ENCODE measurements at regions not wholly inside any gene's neighbourhood (a gene's known extent, or its start where the extent isn't known, plus 50 kb on each side); places are given as distances from the start of the nearest gene placed in this dataset.

GRCh38 chr4:24440765-24441164 is 143.6 kb downstream of the DHX15 start:
- no peak for TF ChIP-seq SNAI2 (CRISPR knock-in tag; IDR thresholded peaks at IDR 0.05)
- TF ChIP-seq, protein P1, sequence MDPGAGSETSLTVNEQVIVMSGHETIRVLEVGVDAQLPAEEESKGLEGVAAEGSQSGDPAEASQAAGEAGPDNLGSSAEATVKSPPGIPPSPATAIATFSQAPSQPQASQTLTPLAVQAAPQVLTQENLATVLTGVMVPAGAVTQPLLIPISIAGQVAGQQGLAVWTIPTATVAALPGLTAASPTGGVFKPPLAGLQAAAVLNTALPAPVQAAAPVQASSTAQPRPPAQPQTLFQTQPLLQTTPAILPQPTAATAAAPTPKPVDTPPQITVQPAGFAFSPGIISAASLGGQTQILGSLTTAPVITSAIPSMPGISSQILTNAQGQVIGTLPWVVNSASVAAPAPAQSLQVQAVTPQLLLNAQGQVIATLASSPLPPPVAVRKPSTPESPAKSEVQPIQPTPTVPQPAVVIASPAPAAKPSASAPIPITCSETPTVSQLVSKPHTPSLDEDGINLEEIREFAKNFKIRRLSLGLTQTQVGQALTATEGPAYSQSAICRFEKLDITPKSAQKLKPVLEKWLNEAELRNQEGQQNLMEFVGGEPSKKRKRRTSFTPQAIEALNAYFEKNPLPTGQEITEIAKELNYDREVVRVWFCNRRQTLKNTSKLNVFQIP (CRISPR knock-in tag; IDR thresholded peaks at IDR 0.05; ENCODE audit: borderline replicate concordance, low read depth) = no peak
- TF ChIP-seq, protein P2, sequence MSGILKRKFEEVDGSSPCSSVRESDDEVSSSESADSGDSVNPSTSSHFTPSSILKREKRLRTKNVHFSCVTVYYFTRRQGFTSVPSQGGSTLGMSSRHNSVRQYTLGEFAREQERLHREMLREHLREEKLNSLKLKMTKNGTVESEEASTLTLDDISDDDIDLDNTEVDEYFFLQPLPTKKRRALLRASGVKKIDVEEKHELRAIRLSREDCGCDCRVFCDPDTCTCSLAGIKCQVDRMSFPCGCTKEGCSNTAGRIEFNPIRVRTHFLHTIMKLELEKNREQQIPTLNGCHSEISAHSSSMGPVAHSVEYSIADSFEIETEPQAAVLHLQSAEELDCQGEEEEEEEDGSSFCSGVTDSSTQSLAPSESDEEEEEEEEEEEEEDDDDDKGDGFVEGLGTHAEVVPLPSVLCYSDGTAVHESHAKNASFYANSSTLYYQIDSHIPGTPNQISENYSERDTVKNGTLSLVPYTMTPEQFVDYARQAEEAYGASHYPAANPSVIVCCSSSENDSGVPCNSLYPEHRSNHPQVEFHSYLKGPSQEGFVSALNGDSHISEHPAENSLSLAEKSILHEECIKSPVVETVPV (CRISPR knock-in tag; IDR thresholded peaks at IDR 0.05) = no peak
- TF ChIP-seq CREB5 (CRISPR knock-in tag; IDR thresholded peaks at IDR 0.05; ENCODE audit: low read depth) = no peak
- no peak for TF ChIP-seq TSHZ2 (CRISPR knock-in tag; IDR thresholded peaks at IDR 0.05)
- TF ChIP-seq ISL1 (CRISPR knock-in tag; IDR thresholded peaks at IDR 0.05) = no peak
- no peak for TF ChIP-seq ZFP30 (CRISPR knock-in tag; IDR thresholded peaks at IDR 0.05)
- TF ChIP-seq ZNF8 (CRISPR knock-in tag; IDR thresholded peaks at IDR 0.05) = no peak
- no peak for TF ChIP-seq ZFP3 (CRISPR knock-in tag; IDR thresholded peaks at IDR 0.05)
- no peak for TF ChIP-seq TOX (CRISPR knock-in tag; IDR thresholded peaks at IDR 0.05; ENCODE audit: borderline replicate concordance)
- TF ChIP-seq OSR1 (CRISPR knock-in tag; IDR thresholded peaks at IDR 0.05) = no peak
- TF ChIP-seq, protein P3, sequence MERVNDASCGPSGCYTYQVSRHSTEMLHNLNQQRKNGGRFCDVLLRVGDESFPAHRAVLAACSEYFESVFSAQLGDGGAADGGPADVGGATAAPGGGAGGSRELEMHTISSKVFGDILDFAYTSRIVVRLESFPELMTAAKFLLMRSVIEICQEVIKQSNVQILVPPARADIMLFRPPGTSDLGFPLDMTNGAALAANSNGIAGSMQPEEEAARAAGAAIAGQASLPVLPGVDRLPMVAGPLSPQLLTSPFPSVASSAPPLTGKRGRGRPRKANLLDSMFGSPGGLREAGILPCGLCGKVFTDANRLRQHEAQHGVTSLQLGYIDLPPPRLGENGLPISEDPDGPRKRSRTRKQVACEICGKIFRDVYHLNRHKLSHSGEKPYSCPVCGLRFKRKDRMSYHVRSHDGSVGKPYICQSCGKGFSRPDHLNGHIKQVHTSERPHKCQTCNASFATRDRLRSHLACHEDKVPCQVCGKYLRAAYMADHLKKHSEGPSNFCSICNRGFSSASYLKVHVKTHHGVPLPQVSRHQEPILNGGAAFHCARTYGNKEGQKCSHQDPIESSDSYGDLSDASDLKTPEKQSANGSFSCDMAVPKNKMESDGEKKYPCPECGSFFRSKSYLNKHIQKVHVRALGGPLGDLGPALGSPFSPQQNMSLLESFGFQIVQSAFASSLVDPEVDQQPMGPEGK (CRISPR knock-in tag; IDR thresholded peaks at IDR 0.05; ENCODE audit: borderline replicate concordance) = no peak
- TF ChIP-seq ZNF565 (CRISPR knock-in tag; conservative IDR thresholded peaks at IDR 0.05; ENCODE audit: low read depth) = no peak
- ATAC-seq = no peak

GRCh38 chr4:24434241-24434640 is 150.1 kb downstream of the DHX15 start:
- TF ChIP-seq PPARA (CRISPR knock-in tag; IDR thresholded peaks at IDR 0.05; ENCODE audit: borderline replicate concordance) (no peak), ZNF8 (CRISPR knock-in tag; IDR thresholded peaks at IDR 0.05) (no peak), BACH2 (CRISPR knock-in tag; IDR thresholded peaks at IDR 0.05; ENCODE audit: borderline replicate concordance) (no peak), ZFP3 (CRISPR knock-in tag; IDR thresholded peaks at IDR 0.05) (no peak), CREB5 (CRISPR knock-in tag; IDR thresholded peaks at IDR 0.05; ENCODE audit: low read depth) (no peak), ESRRG (CRISPR knock-in tag; IDR thresholded peaks at IDR 0.05) (no peak)
- ATAC-seq = no peak

- no peak for ATAC-seq
- no peak for TF ChIP-seq GLIS3 (CRISPR knock-in tag; IDR thresholded peaks at IDR 0.05)
- TF ChIP-seq ZNF8 (CRISPR knock-in tag; IDR thresholded peaks at IDR 0.05) = no peak
- TF ChIP-seq OSR1 (CRISPR knock-in tag; IDR thresholded peaks at IDR 0.05) = no peak
- TF ChIP-seq TOX (CRISPR knock-in tag; IDR thresholded peaks at IDR 0.05; ENCODE audit: borderline replicate concordance) = no peak
- no peak for TF ChIP-seq SNAI2 (CRISPR knock-in tag; IDR thresholded peaks at IDR 0.05)
- TF ChIP-seq, protein P1 (CRISPR knock-in tag; IDR thresholded peaks at IDR 0.05; ENCODE audit: borderline replicate concordance, low read depth) = no peak
- TF ChIP-seq ISL1 (CRISPR knock-in tag; IDR thresholded peaks at IDR 0.05) = no peak
- TF ChIP-seq, protein P3 (CRISPR knock-in tag; IDR thresholded peaks at IDR 0.05; ENCODE audit: borderline replicate concordance) = no peak
- TF ChIP-seq PPARA (CRISPR knock-in tag; IDR thresholded peaks at IDR 0.05; ENCODE audit: borderline replicate concordance) = no peak
- no peak for TF ChIP-seq TSHZ2 (CRISPR knock-in tag; IDR thresholded peaks at IDR 0.05)
These were observed 150.7 kb downstream of the DHX15 start for GRCh38 chr4:24433515-24434214.
